Spinal cord (tissue), 9 donors: ENCODE measurements at regions not wholly inside any gene's neighbourhood (a gene's known extent, or its start where the extent isn't known, plus 50 kb on each side); places are given as distances from the start of the nearest gene placed in this dataset.

Experiments
- DNase-seq, 6 donors: peaks; one replicate each; pipeline versions ENCODE4 v3.0.0 to v3.0.0-alpha.2; 2013 to 2015; ENCODE audit warnings: low spot score in 6 of 6, low read depth in 4 of 6
- H3K27ac ChIP-seq: one replicate; pipeline ENCODE4 v1.5.1; 2013; ENCODE audit warnings: low read depth, low read length, control low read depth
- H3K27me3 ChIP-seq: one replicate; pipeline ENCODE4 v1.6.1; 2013; ENCODE audit warnings: low read length; ENCODE audit not compliant: control insufficient read depth, insufficient read depth
- H3K36me3 ChIP-seq: one replicate; pipeline ENCODE4 v1.6.1; 2013; ENCODE audit warnings: low read length; ENCODE audit not compliant: control insufficient read depth, insufficient read depth
- H3K4me1 ChIP-seq: one replicate; pipeline ENCODE4 v1.6.1; 2013; ENCODE audit warnings: low read length; ENCODE audit not compliant: control insufficient read depth, insufficient read depth
- H3K4me3 ChIP-seq: one replicate; pipeline ENCODE4 v1.5.1; 2013; ENCODE audit warnings: low read depth, low read length, control low read depth
- H3K9me3 ChIP-seq: one replicate; pipeline ENCODE4 v1.6.1; 2013; ENCODE audit warnings: low read length; ENCODE audit not compliant: control insufficient read depth, insufficient read depth
- WGBS: methylation state at CpG from one replicate; pipeline ENCODE4 v1.1.5; 2013; ENCODE audit warnings: missing lambda C conversion rate; ENCODE audit not compliant: insufficient coverage; 5-methylcytosine and 5-hydroxymethylcytosine counted together
- donor health status: healthy.

GRCh38 chr12:114895081-114895480, 211.1 kb upstream of the TBX3 start:
- Histone ChIP-seq H3K27ac (no peak overlapping the region), H3K9me3 (no peaks in the 10 kb centered on the region), H3K4me3 (no peak overlapping the region), H3K36me3 (no peaks in the 10 kb centered on the region), H3K4me1 (no peaks in the 10 kb centered on the region), H3K27me3 (no peaks in the 10 kb centered on the region)
- no peak for DNase-seq
- WGBS: 100% methylated on average over 2 of the region's 4 CpGs

GRCh38 chr12:114894076-114894475, 210.1 kb upstream of the TBX3 start:
- no peaks in the 10 kb centered on the region for H3K36me3 ChIP-seq
- no peaks in the 10 kb centered on the region for H3K27me3 ChIP-seq
- no peak overlapping the region for H3K27ac ChIP-seq
- no peaks in the 10 kb centered on the region for H3K4me1 ChIP-seq
- 73% methylated on average over 1 of the region's 3 CpGs for WGBS
- DNase-seq: no peak
- H3K4me3 ChIP-seq: no peak overlapping the region
- H3K9me3 ChIP-seq: no peaks in the 10 kb centered on the region

- no peaks in the 10 kb centered on the region for H3K9me3 ChIP-seq
- no peak overlapping the region for H3K27ac ChIP-seq
- no peak overlapping the region for H3K4me3 ChIP-seq
- H3K4me1 ChIP-seq: no peaks in the 10 kb centered on the region
- no peaks in the 10 kb centered on the region for H3K27me3 ChIP-seq
- WGBS: no CpG with 5 or more reads among the region's 2 CpGs
- DNase-seq: peak in 1 of 6 donors; percentile 47
- H3K36me3 ChIP-seq: no peaks in the 10 kb centered on the region
Measured at GRCh38 chr12:114888928-114889584, 205.1 kb upstream of the TBX3 start.

- DNase-seq: no peak
- no peaks in the 10 kb centered on the region for H3K4me1 ChIP-seq
- no peaks in the 10 kb centered on the region for H3K9me3 ChIP-seq
- WGBS: no CpG with 5 or more reads among the region's 1 CpG
- no peaks in the 10 kb centered on the region for H3K27me3 ChIP-seq
- no peak overlapping the region for H3K27ac ChIP-seq
- H3K36me3 ChIP-seq: no peaks in the 10 kb centered on the region
- H3K4me3 ChIP-seq: no peak overlapping the region
Measured at GRCh38 chr12:114888448-114888847, 204.5 kb upstream of the TBX3 start.

GRCh38 chr12:114885501-114885900, 201.5 kb upstream of the TBX3 start:
- H3K9me3 ChIP-seq: no peaks in the 10 kb centered on the region
- no peaks in the 10 kb centered on the region for H3K27me3 ChIP-seq
- no peak overlapping the region for H3K4me3 ChIP-seq
- no peak for DNase-seq
- no peak overlapping the region for H3K27ac ChIP-seq
- H3K36me3 ChIP-seq: no peaks in the 10 kb centered on the region
- H3K4me1 ChIP-seq: no peaks in the 10 kb centered on the region
- 100% methylated on average over 3 of the region's 4 CpGs for WGBS

- H3K4me1 ChIP-seq: no peaks in the 10 kb centered on the region
- no peaks in the 10 kb centered on the region for H3K36me3 ChIP-seq
- H3K9me3 ChIP-seq: no peaks in the 10 kb centered on the region
- no peak for DNase-seq
- no peak overlapping the region for H3K4me3 ChIP-seq
- no peak overlapping the region for H3K27ac ChIP-seq
- no peaks in the 10 kb centered on the region for H3K27me3 ChIP-seq
- 84% methylated on average over 4 of the region's 6 CpGs for WGBS
Measured at GRCh38 chr12:114884575-114884974, 200.6 kb upstream of the TBX3 start.

GRCh38 chr12:114882083-114882482, 198.1 kb upstream of the TBX3 start:
- Histone ChIP-seq H3K36me3 (no peaks in the 10 kb centered on the region), H3K4me3 (no peak overlapping the region), H3K27me3 (no peaks in the 10 kb centered on the region), H3K9me3 (no peaks in the 10 kb centered on the region), H3K4me1 (no peaks in the 10 kb centered on the region), H3K27ac (no peak overlapping the region)
- no peak for DNase-seq
- WGBS: 82% methylated on average over 2 of the region's 4 CpGs

- no peak overlapping the region for H3K27ac ChIP-seq
- DNase-seq: no peak
- H3K9me3 ChIP-seq: no peaks in the 10 kb centered on the region
- no peaks in the 10 kb centered on the region for H3K4me1 ChIP-seq
- no peak overlapping the region for H3K4me3 ChIP-seq
- H3K27me3 ChIP-seq: no peaks in the 10 kb centered on the region
- WGBS: no CpG with 5 or more reads among the region's 4 CpGs
- no peaks in the 10 kb centered on the region for H3K36me3 ChIP-seq
Measured at GRCh38 chr12:114879354-114879753, 195.4 kb upstream of the TBX3 start.

GRCh38 chr12:114878781-114879180, 194.8 kb upstream of the TBX3 start:
- no peak overlapping the region for H3K27ac ChIP-seq
- no peaks in the 10 kb centered on the region for H3K9me3 ChIP-seq
- no peak overlapping the region for H3K4me3 ChIP-seq
- H3K27me3 ChIP-seq: no peaks in the 10 kb centered on the region
- WGBS: 95% methylated on average over 4 of the region's 4 CpGs
- H3K4me1 ChIP-seq: no peaks in the 10 kb centered on the region
- no peaks in the 10 kb centered on the region for H3K36me3 ChIP-seq
- no peak for DNase-seq

GRCh38 chr12:114876968-114877680, 193.1 kb upstream of the TBX3 start:
- H3K9me3 ChIP-seq: no peaks in the 10 kb centered on the region
- WGBS: 85% methylated on average over 8 of the region's 13 CpGs
- H3K27ac ChIP-seq: no peak overlapping the region
- H3K27me3 ChIP-seq: no peaks in the 10 kb centered on the region
- H3K4me1 ChIP-seq: no peaks in the 10 kb centered on the region
- no peaks in the 10 kb centered on the region for H3K36me3 ChIP-seq
- no peak overlapping the region for H3K4me3 ChIP-seq
- no peak for DNase-seq
